Fibroblast of skin of left quadriceps (primary cell): ENCODE measurements at regions not wholly inside any gene's neighbourhood (a gene's known extent, or its start where the extent isn't known, plus 50 kb on each side); places are given as distances from the start of the nearest gene placed in this dataset.

ENCODE experiments used
- DNase-seq, 2 experiments: peaks; one replicate each; pipeline ENCODE4 v3.0.0-alpha.2; 2013; ENCODE audit warnings: low read depth in 2 of 2

GRCh38 chr9:87278971-87279733 lies 218.5 kb upstream of the DAPK1 start:
- DNase-seq: no peak

DNA sequence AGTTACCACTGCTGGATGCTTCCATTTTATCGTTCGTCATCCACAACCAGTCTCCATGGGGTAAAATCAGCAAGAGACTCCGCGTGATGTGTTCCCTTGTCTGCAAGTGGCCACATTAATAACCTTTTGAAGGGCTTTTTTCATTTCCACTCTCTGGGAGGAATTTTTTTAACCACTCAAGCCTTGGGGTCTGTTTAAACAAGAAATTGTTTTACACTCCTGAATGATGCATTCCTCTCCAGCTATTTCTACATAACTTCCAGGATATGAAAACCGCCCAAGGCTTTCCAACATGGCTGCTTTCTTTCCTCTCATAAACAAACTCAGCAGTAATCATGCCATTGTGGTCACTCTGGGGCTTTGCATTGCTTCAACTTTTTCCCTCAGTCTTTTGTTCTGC lies 217.2 kb upstream of the DAPK1 start:
- DNase-seq: peak; percentile 63 to 70

- DNase-seq: no peak
These were observed 215.1 kb upstream of the DAPK1 start for GRCh38 chr9:87282538-87282937.

- no peak for DNase-seq
These were observed 214.1 kb upstream of the DAPK1 start for GRCh38 chr9:87283585-87283984.

- no peak for DNase-seq
These were observed 212.3 kb upstream of the DAPK1 start for GRCh38 chr9:87285183-87285850.

GRCh38 chr9:87286506-87286905 lies 211.2 kb upstream of the DAPK1 start:
- DNase-seq: no peak

DNA sequence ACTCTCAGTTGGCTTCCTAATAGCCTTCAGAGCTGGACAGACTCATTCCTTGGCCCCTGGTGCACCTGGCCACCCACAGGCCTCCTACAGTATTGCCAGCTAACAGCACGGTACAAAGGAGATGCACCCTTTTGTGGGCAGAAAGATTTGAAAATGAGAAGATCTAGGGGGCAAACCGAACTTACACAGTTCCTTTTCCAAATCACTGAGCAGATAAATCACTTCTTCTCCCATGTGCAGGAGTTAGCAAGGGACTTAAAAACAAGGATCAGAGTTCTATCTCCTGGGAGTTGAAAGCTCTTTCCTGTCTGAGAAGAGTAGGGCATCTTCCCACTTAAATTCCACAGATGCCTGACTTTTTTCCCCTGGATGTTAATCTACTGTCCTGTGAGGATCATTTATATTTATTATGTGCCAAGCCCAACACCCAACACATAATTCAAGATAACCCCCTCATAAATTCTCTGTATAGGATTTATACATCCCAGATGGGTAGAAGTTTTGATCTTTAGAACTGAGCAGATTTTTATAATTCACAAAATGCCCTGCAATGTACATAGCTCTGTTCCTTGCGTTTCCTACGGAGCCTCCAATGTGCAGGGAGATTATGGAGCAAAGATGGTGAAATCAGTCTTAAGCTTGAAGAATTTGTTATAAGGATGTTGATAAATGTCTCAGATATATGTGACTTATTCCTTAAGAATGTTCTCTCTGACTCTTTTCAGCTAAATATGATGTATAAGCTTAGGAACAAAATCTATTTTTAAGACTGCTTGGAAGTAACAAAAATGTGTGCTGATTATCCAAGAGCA lies 207.2 kb upstream of the DAPK1 start:
- DNase-seq: peak; percentile 98 to 99

DNA sequence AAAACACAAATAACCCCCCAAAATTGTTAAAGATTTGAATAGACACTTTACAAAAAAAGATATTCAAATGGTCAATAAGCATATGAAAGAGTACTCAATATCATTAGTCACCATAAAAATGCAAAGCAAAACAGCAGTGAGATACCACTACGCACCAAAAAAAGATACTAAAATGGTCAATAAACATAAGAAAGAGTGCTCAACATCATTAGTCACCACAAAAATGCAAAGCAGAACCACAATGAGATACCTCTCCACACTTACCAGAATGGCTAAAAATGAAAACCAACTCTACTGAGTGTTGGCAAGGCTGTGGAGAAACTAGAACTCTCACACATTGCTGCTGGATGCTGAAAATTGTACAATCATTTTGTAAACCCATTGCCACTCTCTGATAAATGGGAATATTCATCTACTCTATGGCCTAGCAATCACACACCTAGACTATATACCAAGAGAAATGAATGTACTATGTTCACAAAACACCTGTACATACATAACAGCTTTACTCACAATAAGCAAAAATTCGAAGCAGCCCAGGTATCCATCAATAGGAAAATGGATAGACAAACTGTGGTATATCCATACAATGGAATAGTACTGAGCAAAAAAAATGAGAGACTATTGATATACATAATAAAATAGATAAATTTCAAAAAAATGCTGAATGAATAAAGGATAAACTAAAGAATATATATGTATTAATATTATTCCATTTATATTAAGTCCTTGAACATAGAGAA lies 205.0 kb upstream of the DAPK1 start:
- DNase-seq: no peak

DNA sequence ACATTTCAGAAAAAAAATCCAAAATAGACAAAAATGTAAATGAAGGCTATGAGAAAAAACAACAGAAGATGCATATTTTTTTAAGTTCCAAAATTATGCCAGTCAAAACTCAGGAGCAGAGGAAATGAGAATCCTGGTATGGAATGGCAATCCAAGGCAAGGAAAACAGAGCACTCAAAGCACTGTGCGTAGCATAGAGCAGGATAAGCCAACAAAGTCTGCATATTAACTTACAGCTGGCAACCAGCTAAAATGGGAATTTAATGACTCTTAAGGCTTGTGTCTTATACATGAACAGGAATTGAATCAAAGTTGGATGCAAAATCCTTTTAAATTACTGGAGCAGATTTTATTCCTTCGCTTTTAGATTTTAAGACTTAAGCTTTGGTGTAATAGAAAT lies 203.5 kb upstream of the DAPK1 start:
- DNase-seq: no peak

DNA sequence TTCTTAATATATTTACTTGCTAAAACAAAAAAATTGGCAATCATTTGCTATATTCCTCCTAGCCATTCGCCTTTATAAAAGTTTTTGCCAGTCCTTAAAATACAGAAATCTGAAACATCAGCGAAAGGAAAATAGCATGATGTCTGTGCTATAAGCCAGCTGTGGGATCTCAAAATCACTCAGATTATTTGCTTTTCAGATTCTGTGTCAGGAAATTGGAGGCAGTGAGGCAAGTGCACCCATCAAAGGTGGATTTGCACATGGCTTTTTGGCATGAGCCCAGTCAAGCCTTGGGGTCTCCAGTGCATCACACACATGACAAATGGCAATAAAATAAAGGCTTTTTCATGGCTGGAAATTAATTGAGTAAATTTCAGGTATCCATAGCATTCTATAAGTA lies 196.8 kb upstream of the DAPK1 start:
- DNase-seq: no peak

DNA sequence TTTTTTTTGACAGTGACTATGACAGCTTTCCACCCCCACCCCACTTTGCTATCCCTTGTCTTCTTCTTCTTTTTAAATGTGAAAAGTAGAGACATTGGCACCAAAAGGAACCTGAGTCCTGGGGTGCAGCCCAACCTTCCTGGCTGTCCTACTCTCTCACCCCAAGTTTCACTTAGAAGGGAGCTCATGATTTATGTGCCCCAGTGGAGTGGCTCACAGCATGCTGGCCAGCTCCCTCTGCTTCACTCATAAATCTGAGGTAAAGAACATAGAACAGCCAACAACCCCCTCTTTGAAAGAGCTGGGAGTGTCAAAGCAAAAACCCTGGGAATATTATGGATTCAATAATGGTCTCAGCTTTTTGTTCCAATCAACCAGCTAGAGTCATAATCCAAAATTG lies 196.3 kb upstream of the DAPK1 start:
- no peak for DNase-seq

GRCh38 chr9:87305151-87305550 lies 192.5 kb upstream of the DAPK1 start:
- no peak for DNase-seq

GRCh38 chr9:87306006-87306405 lies 191.7 kb upstream of the DAPK1 start:
- DNase-seq: no peak

DNA sequence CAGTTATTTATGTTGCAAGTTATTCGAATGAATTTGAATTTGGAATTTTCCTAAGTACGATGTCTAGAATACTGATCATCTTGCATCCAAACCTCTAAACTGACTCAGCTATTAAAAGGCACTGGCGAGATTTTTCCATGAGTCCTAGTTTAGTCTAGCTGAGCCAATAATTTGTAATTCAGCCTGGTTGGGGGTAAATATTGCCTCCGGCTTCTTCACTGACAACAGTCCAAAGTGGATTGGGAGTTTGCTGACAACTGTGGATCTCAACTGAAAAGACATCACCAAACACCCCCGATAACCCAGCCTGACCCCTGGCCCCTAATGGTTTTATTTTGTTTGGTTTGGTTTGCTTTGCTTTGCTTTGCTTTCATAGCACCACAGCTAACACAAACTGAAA lies 189.8 kb upstream of the DAPK1 start:
- DNase-seq: no peak

DNA sequence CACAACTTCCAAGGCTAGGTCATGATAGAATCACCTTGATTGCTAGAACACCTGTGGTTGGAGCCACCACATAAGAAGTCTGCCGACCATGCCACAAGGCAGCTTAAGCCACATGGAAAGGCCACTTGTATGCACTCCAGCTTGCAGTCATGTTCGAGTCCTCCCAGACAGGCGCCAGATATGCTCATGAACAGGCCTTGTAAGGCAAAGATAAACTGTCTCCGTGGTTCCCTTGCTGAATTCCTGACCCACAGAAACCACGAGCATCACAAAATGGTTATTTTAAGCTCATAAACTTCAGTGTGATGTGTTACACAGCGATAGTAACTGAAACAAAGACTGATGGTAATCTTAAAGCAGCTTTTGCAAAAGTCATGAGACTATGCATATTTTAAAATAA lies 188.4 kb upstream of the DAPK1 start:
- no peak for DNase-seq

- DNase-seq: no peak
These were observed 186.7 kb upstream of the DAPK1 start for GRCh38 chr9:87310827-87311523.

DNA sequence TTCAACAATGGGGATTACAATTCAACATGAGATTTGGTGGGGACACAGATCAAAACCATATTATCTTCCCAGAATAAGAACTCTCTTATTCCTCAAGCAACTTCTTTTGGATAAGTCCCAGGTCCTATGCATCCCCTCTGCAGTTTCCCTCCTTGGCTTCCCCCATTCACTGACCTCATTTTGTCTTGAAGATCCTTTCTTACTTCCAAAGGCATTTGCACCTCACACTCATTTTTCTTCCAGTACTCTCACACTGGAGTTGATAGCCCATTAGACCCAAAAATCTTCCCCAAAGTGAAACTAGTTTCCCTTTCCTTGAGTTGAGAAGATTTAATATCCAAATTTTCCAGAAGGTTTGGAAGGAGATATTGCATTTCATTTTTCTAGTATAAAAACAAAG lies 178.0 kb upstream of the DAPK1 start:
- no peak for DNase-seq

GRCh38 chr9:87320146-87320884 lies 177.4 kb upstream of the DAPK1 start:
- DNase-seq: no peak

DNA sequence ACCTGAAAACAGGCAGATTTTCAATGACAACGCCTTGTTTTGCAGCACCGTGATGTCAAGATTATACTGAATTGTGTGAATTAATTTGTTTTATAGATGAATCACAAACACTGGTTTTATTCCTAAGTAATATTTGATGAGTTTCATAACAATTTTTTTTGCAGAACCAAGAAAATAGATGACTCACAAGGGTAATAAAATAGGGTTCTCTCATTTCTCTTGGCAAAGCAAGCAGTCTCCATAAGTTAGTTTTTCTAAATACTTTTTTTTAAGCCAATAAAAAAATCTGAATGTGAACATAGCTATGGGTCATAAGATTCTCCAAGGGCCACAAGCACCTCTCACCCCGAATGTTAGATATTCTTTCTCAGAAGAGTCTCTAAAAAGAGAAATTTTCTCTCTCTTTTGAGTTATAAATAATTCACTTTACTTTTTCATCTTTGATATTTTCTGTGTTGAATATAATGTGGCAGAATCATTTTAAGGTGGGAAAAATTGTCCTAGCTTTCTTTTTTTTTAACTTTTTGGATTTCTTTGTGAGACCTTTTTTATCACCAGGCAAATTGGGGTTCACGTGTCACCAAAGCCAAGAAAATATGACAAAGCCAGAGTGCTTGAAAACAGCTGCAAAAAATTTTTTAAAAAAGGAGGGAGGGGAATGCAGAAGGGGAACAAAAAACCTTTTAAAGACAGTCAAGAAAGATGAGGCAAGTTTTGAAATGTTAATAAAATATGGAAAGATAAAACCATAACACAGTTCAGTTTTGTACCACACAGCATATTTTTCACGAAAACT lies 174.6 kb upstream of the DAPK1 start:
- peak; percentile 65 to 67 for DNase-seq

GRCh38 chr9:87323928-87324327 lies 173.7 kb upstream of the DAPK1 start:
- DNase-seq: no peak
